ENCODE measurements at regions not wholly inside any gene's neighbourhood (a gene's known extent, or its start where the extent isn't known, plus 50 kb on each side); places are given as distances from the start of the nearest gene placed in this dataset.

DNA sequence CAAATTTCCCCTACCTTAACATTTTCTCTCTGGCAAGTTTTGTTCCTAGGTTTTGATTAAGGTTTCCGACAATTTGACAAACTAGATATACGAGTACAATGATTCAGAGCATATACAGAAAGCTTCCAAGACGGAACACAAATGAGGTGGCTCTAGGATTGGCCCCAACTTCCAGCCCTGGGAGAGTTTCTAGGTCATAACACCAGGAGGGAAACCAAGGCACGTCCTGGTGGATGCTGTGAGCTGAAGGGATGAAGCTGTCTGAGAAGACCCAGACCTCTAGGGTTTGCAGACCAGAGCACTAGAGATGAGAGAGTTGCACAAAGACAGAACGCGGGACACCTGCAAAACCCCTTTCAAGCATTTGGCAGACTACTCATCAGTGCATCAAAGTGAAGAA is 51.5 kb upstream of the CAND1 start:
- TF ChIP-seq ZNF274 (IDR thresholded peaks at IDR 0.05; ENCODE audit: low read depth, low read length) (no peak), YY1 (IDR thresholded peaks at IDR 0.05; ENCODE audit: insufficient read depth, insufficient read length) (no peak)

Measured in NT2/D1 (cell line).